Hematopoietic multipotent progenitor cell treated with erythropoietin and hydrocortisone succinate and interleukin-3 and kit ligand, for 6 days (in vitro differentiated cells): ENCODE measurements at regions not wholly inside any gene's neighbourhood (a gene's known extent, or its start where the extent isn't known, plus 50 kb on each side); places are given as distances from the start of the nearest gene placed in this dataset.

Experiments
- DNase-seq: peaks from one replicate; pipeline ENCODE4 v3.0.0-alpha.2; 2015

- no peak for DNase-seq
Measured at GRCh38 chr12:116382686-116383530, 105.4 kb upstream of the MED13L start.

- no peak for DNase-seq
Measured at GRCh38 chr12:116384175-116384574, 106.7 kb upstream of the MED13L start.

- DNase-seq, result peak; percentile 78
Measured at GRCh38 chr12:116384691-116385485, 107.4 kb upstream of the MED13L start.

GRCh38 chr12:116385486-116386217, 108.2 kb upstream of the MED13L start:
- peak; percentile 86 for DNase-seq

- no peak for DNase-seq
Measured at GRCh38 chr12:116389326-116389725, 111.8 kb upstream of the MED13L start.

- no peak for DNase-seq
Measured at GRCh38 chr12:116389990-116390389, 112.5 kb upstream of the MED13L start.

- DNase-seq, result no peak
Measured at GRCh38 chr12:116390401-116391335, 113.2 kb upstream of the MED13L start.

GRCh38 chr12:116391501-116391900, 114.0 kb upstream of the MED13L start:
- DNase-seq, result no peak

GRCh38 chr12:116392061-116392460, 114.6 kb upstream of the MED13L start:
- no peak for DNase-seq

- DNase-seq, result no peak
Measured at GRCh38 chr12:116393255-116393654, 115.8 kb upstream of the MED13L start.

GRCh38 chr12:116393859-116394650, 116.6 kb upstream of the MED13L start:
- DNase-seq, result no peak

GRCh38 chr12:116395396-116395795, 117.9 kb upstream of the MED13L start:
- no peak for DNase-seq

- DNase-seq, result no peak
Measured at GRCh38 chr12:116397148-116397547, 119.7 kb upstream of the MED13L start.

GRCh38 chr12:116398193-116398592, 120.7 kb upstream of the MED13L start:
- DNase-seq, result no peak

GRCh38 chr12:116399055-116399454, 121.6 kb upstream of the MED13L start:
- no peak for DNase-seq

GRCh38 chr12:116400636-116401372, 123.3 kb upstream of the MED13L start:
- peak; percentile 24 for DNase-seq

- DNase-seq, result no peak
Measured at GRCh38 chr12:116401565-116401964, 124.1 kb upstream of the MED13L start.

- DNase-seq, result no peak
Measured at GRCh38 chr12:116402163-116402939, 124.9 kb upstream of the MED13L start.

GRCh38 chr12:116403546-116403945, 126.1 kb upstream of the MED13L start:
- no peak for DNase-seq

- DNase-seq, result no peak
Measured at GRCh38 chr12:116404247-116404646, 126.8 kb upstream of the MED13L start.
